ENCODE measurements at regions not wholly inside any gene's neighbourhood (a gene's known extent, or its start where the extent isn't known, plus 50 kb on each side); places are given as distances from the start of the nearest gene placed in this dataset.
"Not testable (repeated sequence)": the region's sequence is repeated elsewhere in the genome, so short reads cannot be mapped to it uniquely, and the experiment has no call there.

DNA sequence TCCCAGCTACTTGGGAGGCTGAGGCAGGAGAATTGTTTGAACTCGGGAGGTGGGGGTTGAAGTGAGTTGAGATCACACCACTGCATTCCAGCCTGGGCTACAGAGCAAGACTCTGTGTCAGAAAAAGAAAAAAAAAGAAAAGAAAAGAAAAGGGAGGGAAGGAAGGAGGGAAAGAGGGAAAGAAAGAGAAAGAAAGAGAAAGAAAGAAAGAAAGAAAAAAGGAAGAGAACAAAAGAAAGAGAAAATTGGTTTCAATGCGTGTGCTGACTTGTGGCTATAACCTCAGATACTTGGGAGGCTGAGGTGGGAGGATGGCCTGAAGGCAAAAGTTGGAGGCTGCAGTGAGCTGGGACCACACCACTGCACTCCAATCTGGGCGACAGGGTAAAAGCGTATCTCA, 128.4 kb upstream of the TBX3 start:
- no peak for DNase-seq (ENCODE audit: low read depth)
- H3K4me3 ChIP-seq (ENCODE audit: low read depth, low read length) = no peak overlapping the region
- TF ChIP-seq POLR2A (IDR thresholded peaks at IDR 0.05; ENCODE audit: extremely low read depth, insufficient read length) (no peak), MYC (IDR thresholded peaks at IDR 0.05; ENCODE audit: low read depth, low read length) (no peak)
- TF ChIP-seq, protein P1, sequence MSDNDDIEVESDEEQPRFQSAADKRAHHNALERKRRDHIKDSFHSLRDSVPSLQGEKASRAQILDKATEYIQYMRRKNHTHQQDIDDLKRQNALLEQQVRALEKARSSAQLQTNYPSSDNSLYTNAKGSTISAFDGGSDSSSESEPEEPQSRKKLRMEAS (IDR thresholded peaks at IDR 0.05; ENCODE audit: low read depth, low read length) = no peak
- TF ChIP-seq, protein P2, sequence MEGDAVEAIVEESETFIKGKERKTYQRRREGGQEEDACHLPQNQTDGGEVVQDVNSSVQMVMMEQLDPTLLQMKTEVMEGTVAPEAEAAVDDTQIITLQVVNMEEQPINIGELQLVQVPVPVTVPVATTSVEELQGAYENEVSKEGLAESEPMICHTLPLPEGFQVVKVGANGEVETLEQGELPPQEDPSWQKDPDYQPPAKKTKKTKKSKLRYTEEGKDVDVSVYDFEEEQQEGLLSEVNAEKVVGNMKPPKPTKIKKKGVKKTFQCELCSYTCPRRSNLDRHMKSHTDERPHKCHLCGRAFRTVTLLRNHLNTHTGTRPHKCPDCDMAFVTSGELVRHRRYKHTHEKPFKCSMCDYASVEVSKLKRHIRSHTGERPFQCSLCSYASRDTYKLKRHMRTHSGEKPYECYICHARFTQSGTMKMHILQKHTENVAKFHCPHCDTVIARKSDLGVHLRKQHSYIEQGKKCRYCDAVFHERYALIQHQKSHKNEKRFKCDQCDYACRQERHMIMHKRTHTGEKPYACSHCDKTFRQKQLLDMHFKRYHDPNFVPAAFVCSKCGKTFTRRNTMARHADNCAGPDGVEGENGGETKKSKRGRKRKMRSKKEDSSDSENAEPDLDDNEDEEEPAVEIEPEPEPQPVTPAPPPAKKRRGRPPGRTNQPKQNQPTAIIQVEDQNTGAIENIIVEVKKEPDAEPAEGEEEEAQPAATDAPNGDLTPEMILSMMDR (IDR thresholded peaks at IDR 0.05; ENCODE audit: low read depth, low read length) = no peak

DNA sequence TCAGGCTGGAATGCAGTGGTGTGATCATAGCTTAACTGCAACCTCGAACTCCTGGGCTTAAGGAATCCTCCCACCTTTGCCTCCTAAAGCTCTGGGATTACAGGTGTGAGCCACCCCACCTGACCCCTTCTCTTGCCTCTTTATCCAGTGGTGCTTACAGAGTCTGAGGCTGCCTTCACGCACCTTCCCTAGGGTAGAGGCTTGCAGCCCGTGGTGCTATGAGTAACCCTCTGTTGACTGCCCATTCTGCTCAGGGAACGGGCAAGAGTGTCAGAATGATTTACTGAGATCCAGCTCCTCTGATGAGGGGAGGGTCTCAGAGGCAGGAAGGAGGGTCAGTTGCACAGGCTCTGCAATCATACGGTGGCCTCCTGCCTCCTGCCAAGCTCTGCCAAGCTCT, 125.1 kb upstream of the TBX3 start:
- TF ChIP-seq, protein P1 (IDR thresholded peaks at IDR 0.05; ENCODE audit: low read depth, low read length) = no peak
- TF ChIP-seq MYC (IDR thresholded peaks at IDR 0.05; ENCODE audit: low read depth, low read length) (no peak), POLR2A (IDR thresholded peaks at IDR 0.05; ENCODE audit: extremely low read depth, insufficient read length) (no peak)
- TF ChIP-seq, protein P2 (IDR thresholded peaks at IDR 0.05; ENCODE audit: low read depth, low read length) = no peak

DNA sequence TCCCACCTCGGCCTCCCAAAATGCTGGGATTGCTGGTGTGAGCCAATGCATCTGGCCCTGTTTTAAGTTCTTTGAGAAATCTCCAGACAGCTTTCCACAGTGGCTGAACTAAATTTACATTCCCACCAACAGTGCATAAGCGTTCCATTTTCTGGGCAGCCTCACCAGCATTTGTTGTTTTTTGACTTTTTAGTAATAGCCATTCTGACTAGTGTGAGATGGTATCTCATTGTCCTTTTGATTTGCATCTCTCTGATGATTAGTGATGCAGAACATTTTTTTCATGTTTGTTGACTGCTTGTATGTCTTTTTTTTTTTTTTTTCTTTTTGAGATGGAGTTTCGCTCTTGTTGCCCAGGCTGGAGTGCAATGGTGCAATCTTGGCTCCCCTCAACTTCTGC, 117.4 kb upstream of the TBX3 start:
- not testable (repeated sequence) for DNase-seq (ENCODE audit: low read depth)

More for the DNA sequence above, 125.1 kb upstream of the TBX3 start:
- no peak overlapping the region for H3K4me3 ChIP-seq (ENCODE audit: low read depth, low read length)
- no peak for DNase-seq (ENCODE audit: low read depth)

DNA sequence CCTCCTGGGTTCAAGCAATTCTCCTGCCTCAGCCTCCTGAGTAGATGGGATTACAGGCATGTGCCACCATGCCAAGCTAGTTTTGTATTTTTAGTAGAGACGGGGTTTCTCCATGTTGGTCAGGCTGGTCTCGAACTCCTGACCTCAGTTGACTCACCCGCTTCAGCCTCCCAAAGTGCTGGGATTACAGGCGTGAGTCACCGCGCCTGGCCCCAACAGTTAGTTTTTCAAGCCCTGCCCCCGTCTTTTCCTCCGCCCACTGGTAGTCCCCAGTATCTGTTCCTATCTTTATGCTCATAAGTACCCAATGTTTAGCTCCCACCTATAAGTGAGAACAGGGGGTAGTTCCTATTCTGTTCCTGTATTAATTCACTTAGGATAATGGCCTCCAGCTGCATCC, 116.6 kb upstream of the TBX3 start:
- DNase-seq (ENCODE audit: low read depth); H3K4me3 ChIP-seq (ENCODE audit: low read depth, low read length): not testable (repeated sequence)

More for the DNA sequence above, 117.4 kb upstream of the TBX3 start:
- not testable (repeated sequence) for H3K4me3 ChIP-seq (ENCODE audit: low read depth, low read length)

DNA sequence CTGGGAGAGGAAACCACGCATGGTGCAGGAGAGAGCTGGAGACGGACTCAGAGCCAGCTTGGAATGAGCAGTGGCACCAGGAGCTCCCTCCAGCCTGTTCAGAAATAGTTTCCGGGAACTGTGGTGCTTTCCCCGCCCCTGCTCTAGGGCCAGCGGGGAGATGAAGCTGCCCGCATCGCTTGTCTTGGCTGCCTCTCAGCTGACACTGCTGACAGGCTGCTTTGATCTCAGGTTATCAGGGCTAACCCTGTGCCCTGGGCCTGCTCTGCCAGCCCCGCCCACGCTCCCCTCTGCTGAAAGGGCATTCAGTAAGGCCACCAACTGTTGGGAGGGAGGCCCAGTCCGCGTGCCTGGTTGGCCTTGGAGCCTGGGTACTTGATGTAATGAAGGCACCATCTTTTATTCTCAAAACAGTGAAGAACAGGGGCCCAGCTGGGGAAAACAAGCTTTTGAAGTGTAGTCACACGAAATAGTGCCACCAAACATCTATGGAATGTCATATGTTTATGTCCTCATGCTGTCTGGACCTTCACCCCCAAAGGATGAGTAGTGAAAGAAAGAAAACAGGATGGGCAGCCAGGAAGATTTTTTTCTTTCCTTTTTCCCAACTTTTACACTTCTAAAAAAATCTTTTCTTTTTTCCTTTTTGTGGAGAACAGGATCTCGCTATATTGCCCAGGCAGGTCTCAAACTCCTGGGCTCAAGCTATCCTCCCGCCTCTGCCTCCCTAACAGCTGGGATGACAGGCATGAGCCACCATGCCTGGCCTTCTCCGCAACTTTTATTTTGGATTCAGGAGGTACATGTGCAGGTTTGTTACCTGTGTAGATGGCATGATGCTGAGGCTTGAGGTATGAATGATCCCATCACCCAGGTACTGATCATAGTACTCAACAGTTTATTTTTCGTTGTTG, 115.9 kb upstream of the TBX3 start:
- DNase-seq (ENCODE audit: low read depth) = no peak
- no peak overlapping the region for H3K4me3 ChIP-seq (ENCODE audit: low read depth, low read length)
- TF ChIP-seq, protein P2 (IDR thresholded peaks at IDR 0.05; ENCODE audit: low read depth, low read length) = no peak
- TF ChIP-seq MYC (IDR thresholded peaks at IDR 0.05; ENCODE audit: low read depth, low read length) (no peak), POLR2A (IDR thresholded peaks at IDR 0.05; ENCODE audit: extremely low read depth, insufficient read length) (no peak)
- TF ChIP-seq, protein P1 (IDR thresholded peaks at IDR 0.05; ENCODE audit: low read depth, low read length) = no peak

DNA sequence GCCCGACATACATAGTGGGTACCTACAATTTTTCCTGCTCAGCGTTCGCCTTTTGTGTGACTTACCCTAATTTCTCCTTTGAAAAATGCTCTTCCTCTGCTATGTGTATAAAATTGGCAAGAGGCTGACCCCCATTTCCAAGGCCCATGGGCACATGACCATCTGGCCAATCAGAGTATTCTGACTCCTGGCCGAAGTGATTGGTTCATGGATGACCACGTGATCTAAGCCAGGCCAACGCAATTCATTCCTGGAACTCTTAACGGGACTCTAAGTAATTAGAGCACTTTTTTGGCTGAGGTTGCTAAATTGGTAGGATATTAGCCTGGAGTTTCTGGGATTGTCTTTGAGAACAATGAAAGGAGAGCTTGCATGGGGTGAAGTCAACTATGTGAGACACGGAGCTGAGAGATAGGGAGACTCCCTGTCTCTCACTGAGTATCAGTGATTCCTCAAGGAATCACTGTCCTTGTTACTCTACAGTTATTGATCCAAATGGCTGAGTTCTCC, 110.1 kb upstream of the TBX3 start:
- DNase-seq (ENCODE audit: low read depth) = no peak
- TF ChIP-seq POLR2A (IDR thresholded peaks at IDR 0.05; ENCODE audit: extremely low read depth, insufficient read length) (no peak), MYC (IDR thresholded peaks at IDR 0.05; ENCODE audit: low read depth, low read length) (no peak)
- TF ChIP-seq, protein P1 (IDR thresholded peaks at IDR 0.05; ENCODE audit: low read depth, low read length) = no peak
- TF ChIP-seq, protein P2 (IDR thresholded peaks at IDR 0.05; ENCODE audit: low read depth, low read length) = no peak
- no peak overlapping the region for H3K4me3 ChIP-seq (ENCODE audit: low read depth, low read length)
